GM21390 (cell line): ENCODE measurements at regions not wholly inside any gene's neighbourhood (a gene's known extent, or its start where the extent isn't known, plus 50 kb on each side); places are given as distances from the start of the nearest gene placed in this dataset.
"Not testable (repeated sequence)": the region's sequence is repeated elsewhere in the genome, so short reads cannot be mapped to it uniquely, and the experiment has no call there.

ENCODE experiments used
- ATAC-seq: cut with Tn5 transposase; IDR thresholded peaks from one replicate; pipeline ENCODE4 v1.9.1; 2021; ENCODE audit not compliant: unreplicated experiment

DNA sequence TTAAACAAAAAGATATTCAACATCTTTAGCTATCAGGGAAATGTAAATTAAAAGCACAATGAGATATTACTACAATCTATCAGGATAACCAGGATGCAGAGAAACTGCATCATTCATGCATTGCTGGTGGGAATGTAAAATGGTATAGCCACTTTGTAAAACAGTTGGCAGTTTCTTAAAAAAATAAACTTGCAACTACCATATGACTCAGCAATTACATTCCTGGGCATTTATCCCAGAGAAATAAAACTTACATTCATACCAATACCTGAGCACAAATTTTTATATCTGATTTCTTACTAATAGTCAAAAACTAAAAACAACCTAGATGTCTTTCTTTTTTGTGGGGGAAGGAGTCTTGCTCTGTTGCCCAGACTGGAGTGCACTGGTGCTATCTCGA lies 190.3 kb upstream of the TAB2 start:
- ATAC-seq = no peak

GRCh38 chr6:149128489-149129145 lies 188.9 kb upstream of the TAB2 start:
- no peak for ATAC-seq

GRCh38 chr6:149129371-149130077 lies 188.0 kb upstream of the TAB2 start:
- peak; percentile 46 for ATAC-seq

- no peak for ATAC-seq
Measured at GRCh38 chr6:149130090-149130489, 187.4 kb upstream of the TAB2 start.

GRCh38 chr6:149130508-149130907 lies 187.0 kb upstream of the TAB2 start:
- no peak for ATAC-seq

DNA sequence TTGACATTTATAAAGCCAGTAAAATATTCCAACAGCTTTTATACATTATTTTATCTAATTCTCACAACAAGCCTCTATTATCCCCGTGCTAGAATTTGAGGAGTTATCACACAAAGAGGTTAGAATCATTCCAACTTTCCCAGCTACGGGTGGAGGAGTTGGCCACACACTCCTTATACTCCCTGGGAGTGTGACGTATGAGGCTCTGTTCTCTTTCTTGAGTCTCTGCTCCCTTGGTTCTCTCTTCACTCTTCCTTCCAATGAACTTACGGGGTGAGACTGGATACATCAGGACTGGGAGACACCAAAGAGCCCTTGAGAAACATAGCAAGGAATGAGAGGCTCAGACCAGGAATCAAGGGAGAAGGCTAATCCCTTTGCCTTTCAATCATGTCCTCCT lies 185.6 kb upstream of the TAB2 start:
- ATAC-seq = no peak

DNA sequence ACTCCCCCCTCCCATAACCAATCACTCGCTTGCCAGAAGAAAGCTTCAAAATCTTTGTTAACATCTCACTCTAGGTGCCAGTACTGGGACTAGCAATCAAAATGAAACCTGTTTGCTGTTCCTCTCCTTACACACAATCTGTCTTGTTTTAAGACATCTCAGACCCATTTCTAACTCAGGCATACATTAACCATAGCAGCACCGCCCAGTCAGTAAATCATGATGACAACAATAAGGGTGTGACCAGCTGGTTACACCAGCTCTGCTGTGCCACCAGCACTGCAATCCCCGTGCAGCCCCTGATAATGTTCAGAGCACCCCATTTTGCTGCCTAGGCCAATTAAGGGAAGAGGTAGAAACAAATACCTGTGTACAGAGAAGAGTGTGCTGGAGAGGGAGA lies 185.2 kb upstream of the TAB2 start:
- ATAC-seq = no peak

GRCh38 chr6:149134511-149134933 lies 183.0 kb upstream of the TAB2 start:
- no peak for ATAC-seq

DNA sequence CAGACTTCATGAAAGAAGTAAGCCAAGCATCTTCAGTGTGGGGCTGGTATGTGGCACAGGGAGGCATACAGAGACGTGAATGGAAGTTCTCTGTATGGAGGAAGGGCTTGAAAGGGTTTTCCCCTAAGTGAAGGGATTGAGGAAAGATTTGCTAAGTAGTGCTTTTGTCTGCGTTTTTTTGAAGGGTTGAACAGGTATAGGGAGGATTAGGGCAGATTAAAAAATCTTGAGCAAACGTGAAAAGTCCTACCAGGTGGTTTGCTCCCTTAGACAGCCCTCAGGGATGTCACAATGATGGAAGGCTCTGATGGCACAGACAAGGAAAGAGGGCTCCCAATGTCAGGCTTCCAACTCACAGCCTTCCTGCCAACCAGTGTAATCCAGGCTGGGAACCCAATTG lies 181.7 kb upstream of the TAB2 start:
- ATAC-seq = no peak

- no peak for ATAC-seq
Measured at GRCh38 chr6:149136273-149136912, 181.1 kb upstream of the TAB2 start.

- no peak for ATAC-seq
Measured at GRCh38 chr6:149136913-149137286, 180.6 kb upstream of the TAB2 start.

GRCh38 chr6:149137594-149137993 lies 179.9 kb upstream of the TAB2 start:
- no peak for ATAC-seq

DNA sequence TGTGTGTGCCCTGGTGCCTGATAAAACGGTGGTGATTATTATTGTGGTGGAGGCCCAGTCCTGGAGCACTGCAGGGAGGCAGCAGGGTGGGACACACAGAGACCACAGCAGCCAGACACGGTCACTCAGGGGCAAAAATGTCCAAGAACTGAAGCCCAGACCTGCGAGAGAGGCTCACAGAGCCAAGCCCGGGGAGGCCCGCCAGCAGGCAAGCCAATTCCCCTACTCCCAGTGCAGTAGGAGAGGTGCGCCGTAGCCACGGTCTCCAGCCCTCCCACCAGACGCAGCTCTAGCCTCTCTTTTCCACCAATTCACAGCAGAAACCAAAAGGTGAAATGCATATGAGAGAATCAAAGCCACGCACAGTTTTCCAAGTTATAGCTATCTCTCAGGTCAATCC lies 179.4 kb upstream of the TAB2 start:
- no peak for ATAC-seq

DNA sequence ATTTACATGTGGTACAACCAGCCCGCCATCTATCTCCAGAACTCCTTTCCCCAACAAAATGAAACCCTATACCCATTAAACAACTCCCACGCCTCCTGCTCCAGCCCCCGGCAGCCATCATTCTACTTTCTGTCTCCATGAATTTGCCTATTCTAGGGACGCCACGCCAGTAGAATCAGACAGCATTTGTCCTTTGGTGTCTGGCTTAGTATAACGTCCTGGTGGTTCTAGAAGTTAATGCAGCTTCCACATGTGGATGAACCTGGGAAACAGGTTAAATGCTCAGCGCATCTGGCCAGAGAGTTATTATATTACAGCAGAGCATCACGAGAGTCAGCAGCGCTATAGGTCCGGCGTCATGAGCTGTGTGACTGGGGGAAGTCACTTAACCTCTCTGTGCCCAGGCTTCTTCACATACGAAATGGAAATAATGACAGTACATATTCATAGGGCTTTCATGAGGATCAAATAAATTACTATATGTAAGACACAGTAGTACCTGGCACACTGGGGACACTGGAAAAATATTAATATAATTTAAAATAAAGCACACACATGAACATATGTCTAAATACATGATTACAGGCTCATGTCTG lies 178.7 kb upstream of the TAB2 start:
- no peak for ATAC-seq

DNA sequence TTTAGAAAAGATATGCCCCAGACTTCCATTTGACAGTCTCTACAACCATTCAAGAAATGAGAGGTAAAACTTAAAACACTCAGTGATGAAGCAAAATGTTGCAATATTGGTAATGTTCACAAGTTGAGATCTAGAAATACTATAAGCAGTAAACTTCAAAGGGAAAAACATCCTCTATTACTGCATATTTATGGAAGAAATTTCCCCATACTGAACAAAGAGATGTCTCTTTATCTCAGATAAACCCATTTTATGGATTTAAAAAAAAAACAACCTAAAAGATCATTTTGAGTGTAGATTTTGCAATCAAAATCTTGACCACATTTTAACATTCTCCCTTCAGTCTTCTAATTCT lies 177.8 kb upstream of the TAB2 start:
- ATAC-seq = peak; percentile 3

- peak; percentile 80 for ATAC-seq
Measured at GRCh38 chr6:149140137-149140909, 177.2 kb upstream of the TAB2 start.

GRCh38 chr6:149140910-149141290 lies 176.6 kb upstream of the TAB2 start:
- peak; percentile 51 for ATAC-seq

DNA sequence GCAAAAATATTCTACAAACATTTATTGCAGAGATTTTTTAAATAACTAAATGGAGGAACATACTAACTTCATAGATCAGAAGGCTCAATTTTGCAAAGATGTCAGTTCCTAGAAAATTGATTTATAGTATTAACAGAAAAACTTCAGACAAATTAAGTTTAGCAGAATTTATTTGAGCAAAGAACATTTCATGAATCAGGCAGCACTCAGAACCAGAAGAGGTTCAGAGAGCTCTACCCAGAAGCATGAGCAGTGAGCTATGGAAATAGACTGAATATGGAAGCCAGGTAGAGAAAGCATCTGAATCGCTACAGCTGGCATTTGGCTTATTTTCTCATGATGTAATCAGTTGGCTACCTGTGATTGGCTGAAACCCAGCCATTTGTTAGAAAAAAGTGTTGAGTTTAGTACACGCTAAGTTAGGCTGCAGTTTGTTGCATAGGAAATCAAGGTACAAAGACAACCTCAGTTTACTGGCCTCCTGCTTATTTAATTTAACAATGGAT lies 174.5 kb upstream of the TAB2 start:
- ATAC-seq = no peak

- ATAC-seq = not testable (repeated sequence)
Measured at GRCh38 chr6:149145800-149146199, 171.7 kb upstream of the TAB2 start.

GRCh38 chr6:149147195-149147594 lies 170.3 kb upstream of the TAB2 start:
- no peak for ATAC-seq
